Body of pancreas (tissue), 4 donors: ENCODE measurements at regions not wholly inside any gene's neighbourhood (a gene's known extent, or its start where the extent isn't known, plus 50 kb on each side); places are given as distances from the start of the nearest gene placed in this dataset.

Experiments used
- ATAC-seq: fragments of 150-250 bp; one replicate; pipeline ENCODE4 v1.9.1; 2016
- DNase-seq, 4 donors: peaks; one replicate each; pipeline ENCODE4 v3.0.0-alpha.2; 2019
- H3K27ac ChIP-seq, 4 donors: fragments of 200-600 bp; sonication (generic); 1 replicate in 3 of 4; 2 replicates in 1 of 4; pipeline versions ENCODE4 v1.5.1 to v1.6.1; 2016 to 2019; ENCODE audit warnings: mild to moderate bottlenecking in 1 of 4, mixed read lengths in 1 of 4, moderate library complexity in 1 of 4
- H3K27me3 ChIP-seq, 2 donors: fragments of 200-600 bp; sonication (generic); one replicate each; pipeline ENCODE4 v1.6.0; 2016; ENCODE audit warnings: mild to moderate bottlenecking in 1 of 2
- H3K36me3 ChIP-seq, 2 donors: fragments of 200-600 bp; sonication (generic); replicated peaks in 1 of 2; 2 replicates each; pipeline ENCODE4 v1.5.1; 2016; ENCODE audit warnings: low read depth in 2 of 2; ENCODE audit not compliant: insufficient read depth in 1 of 2
- H3K4me1 ChIP-seq: fragments of 200-600 bp; sonication (generic); one replicate; pipeline ENCODE4 v1.6.0; 2016
- H3K4me3 ChIP-seq, 2 donors: fragments of 200-600 bp; sonication (generic); 1 replicate in 1 of 2; 2 replicates in 1 of 2; pipeline ENCODE4 v1.5.1; 2016 to 2019
- H3K9me3 ChIP-seq, 3 donors: fragments of 200-600 bp; sonication (generic); 1 replicate in 2 of 3; 2 replicates in 1 of 3; pipeline ENCODE4 v1.5.1; 2016
- CTCF ChIP-seq, 7 experiments: fragments of 450-650 bp in 4 of 7; fragments of 200-600 bp in 3 of 7; sonication (generic) in 3 of 7; IDR thresholded peaks; one replicate each; pipeline ENCODE4 v1.5.1; 2016 to 2019; ENCODE audit warnings: antibody characterized with exemption in 7 of 7
- POLR2A ChIP-seq, 3 donors: fragments of 450-650 bp; IDR thresholded peaks; one replicate each; pipeline ENCODE4 v1.6.1; 2016; ENCODE audit warnings: antibody characterized with exemption in 3 of 3, mild to moderate bottlenecking in 2 of 3
- WGBS, 2 donors: methylation state at CpG; one replicate each; pipeline ENCODE4 v1.1.5; 2017; 5-methylcytosine and 5-hydroxymethylcytosine counted together
- intact Hi-C: fragments of 100-400 bp; cut with DNase I; formaldehyde crosslinking; loops from one replicate; pipeline ENCODE4 v1.15.1; 2023

- Histone ChIP-seq H3K27me3 (no peaks in the 10 kb centered on the region), H3K4me1 (no peaks in the 10 kb centered on the region), H3K4me3 (no peak overlapping the region), H3K36me3 (no peaks in the 10 kb centered on the region), H3K9me3 (no peaks in the 10 kb centered on the region), H3K27ac (no peak overlapping the region)
- DNase-seq (no peak), ATAC-seq (no peak)
- WGBS, 2 donors, result 60 to 70% methylated on average over 3 of the region's 3 CpGs
- TF ChIP-seq CTCF (IDR thresholded peaks at IDR 0.05), result no peak
- no peak for TF ChIP-seq POLR2A (IDR thresholded peaks at IDR 0.05)
- intact Hi-C loops, result no loop called here
Observed at GRCh38 chr1:68936530-68936929, 439.6 kb upstream of the DEPDC1 start.

- Histone ChIP-seq H3K4me1 (no peaks in the 10 kb centered on the region), H3K4me3 (no peak overlapping the region), H3K9me3 (no peaks in the 10 kb centered on the region), H3K36me3 (no peaks in the 10 kb centered on the region), H3K27me3 (no peaks in the 10 kb centered on the region), H3K27ac (no peak overlapping the region)
- WGBS, 2 donors, result 57 to 72% methylated on average over 5 of the region's 5 CpGs
- DNase-seq, result no peak
- TF ChIP-seq POLR2A (IDR thresholded peaks at IDR 0.05) (no peak), CTCF (IDR thresholded peaks at IDR 0.05) (no peak)
- intact Hi-C loops, result no loop called here
- no peak for ATAC-seq
Observed at GRCh38 chr1:68938051-68938666, 441.3 kb upstream of the DEPDC1 start.

GRCh38 chr1:68950036-68950435 lies 453.2 kb upstream of the DEPDC1 start:
- Histone ChIP-seq H3K27me3 (no peaks in the 10 kb centered on the region), H3K36me3 (no peaks in the 10 kb centered on the region), H3K27ac (no peak overlapping the region), H3K9me3 (no peaks in the 10 kb centered on the region), H3K4me1 (no peaks in the 10 kb centered on the region), H3K4me3 (no peak overlapping the region)
- intact Hi-C loops, result no loop called here
- no peak for ATAC-seq
- TF ChIP-seq CTCF (IDR thresholded peaks at IDR 0.05), result no peak
- TF ChIP-seq POLR2A (IDR thresholded peaks at IDR 0.05), result no peak
- no peak for DNase-seq
- WGBS, 2 donors, result 40 to 48% methylated on average over 3 of the region's 3 CpGs

GRCh38 chr1:68953311-68953710 lies 456.4 kb upstream of the DEPDC1 start:
- TF ChIP-seq POLR2A (IDR thresholded peaks at IDR 0.05), result no peak
- no peak for TF ChIP-seq CTCF (IDR thresholded peaks at IDR 0.05)
- intact Hi-C loops, result no loop called here
- 25 to 42% methylated on average over 1 of the region's 1 CpG for WGBS, 2 donors
- no peaks in the 10 kb centered on the region for H3K4me1 ChIP-seq
- H3K27ac ChIP-seq, result no peak overlapping the region
- no peaks in the 10 kb centered on the region for H3K27me3 ChIP-seq
- H3K4me3 ChIP-seq, result no peak overlapping the region
- ATAC-seq, result no peak
- no peaks in the 10 kb centered on the region for H3K36me3 ChIP-seq
- DNase-seq, result no peak
- no peaks in the 10 kb centered on the region for H3K9me3 ChIP-seq

GRCh38 chr1:68954841-68955240 lies 458.0 kb upstream of the DEPDC1 start:
- WGBS, 2 donors, result 93% methylated on average over 2 of the region's 2 CpGs
- TF ChIP-seq CTCF (IDR thresholded peaks at IDR 0.05) (no peak), POLR2A (IDR thresholded peaks at IDR 0.05) (no peak)
- intact Hi-C loops, result no loop called here
- H3K27ac ChIP-seq, result no peak overlapping the region
- no peaks in the 10 kb centered on the region for H3K36me3 ChIP-seq
- ATAC-seq (no peak), DNase-seq (no peak)
- H3K4me3 ChIP-seq, result no peak overlapping the region
- H3K9me3 ChIP-seq, result no peaks in the 10 kb centered on the region
- no peaks in the 10 kb centered on the region for H3K27me3 ChIP-seq
- no peaks in the 10 kb centered on the region for H3K4me1 ChIP-seq
